Stimulated activated CD4-positive, alpha-beta T cell treated with anti-CD3 and anti-CD28 coated beads, Interleukin-12 subunit alpha, Interleukin-12 subunit beta, amount 100 ng/mL, for 4 hours (primary cell): ENCODE measurements at regions not wholly inside any gene's neighbourhood (a gene's known extent, or its start where the extent isn't known, plus 50 kb on each side); places are given as distances from the start of the nearest gene placed in this dataset.

Source experiments
- DNase-seq: peaks from one replicate; pipeline ENCODE4 v3.0.0-alpha.2; 2020

DNA sequence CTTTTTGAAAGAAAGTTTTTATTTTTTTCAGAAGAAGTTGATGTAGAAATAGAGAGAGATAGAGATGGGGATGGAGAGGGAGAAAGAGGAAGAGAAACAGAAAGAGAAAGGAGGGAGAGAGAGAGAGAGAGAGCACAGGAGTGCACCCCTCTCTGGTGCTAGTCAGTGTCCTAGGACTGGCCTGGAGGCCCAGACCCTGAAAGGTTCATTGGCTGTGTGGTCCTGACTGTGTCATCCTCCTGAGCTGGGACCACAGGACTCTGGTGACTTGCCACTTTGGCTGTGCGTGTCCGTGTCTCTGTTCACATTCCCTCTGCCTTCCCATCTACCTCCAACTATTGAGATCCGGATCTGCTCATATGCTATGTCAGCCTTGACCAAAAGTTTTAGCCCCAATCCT, 62.1 kb upstream of the SHH start:
- no peak for DNase-seq

DNA sequence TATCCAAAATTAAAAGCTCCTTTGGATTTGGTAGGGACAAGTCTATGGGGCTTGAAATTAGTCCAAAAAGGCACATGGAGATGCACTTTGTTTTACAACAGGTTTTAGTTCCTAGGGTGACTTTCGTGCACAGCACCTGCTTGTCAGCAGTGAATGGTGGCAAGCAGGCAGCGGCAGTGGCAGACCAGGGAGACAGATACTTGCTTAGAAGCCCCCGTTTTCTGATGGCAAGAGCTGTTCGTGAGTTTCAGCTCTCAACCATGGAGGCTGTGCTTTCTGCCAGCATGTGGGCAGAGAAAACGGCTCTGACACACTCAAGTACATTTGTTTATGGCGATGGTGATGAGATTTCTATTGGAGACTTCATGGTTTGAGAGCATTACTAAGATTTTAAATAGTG, 61.7 kb upstream of the SHH start:
- DNase-seq: no peak

DNA sequence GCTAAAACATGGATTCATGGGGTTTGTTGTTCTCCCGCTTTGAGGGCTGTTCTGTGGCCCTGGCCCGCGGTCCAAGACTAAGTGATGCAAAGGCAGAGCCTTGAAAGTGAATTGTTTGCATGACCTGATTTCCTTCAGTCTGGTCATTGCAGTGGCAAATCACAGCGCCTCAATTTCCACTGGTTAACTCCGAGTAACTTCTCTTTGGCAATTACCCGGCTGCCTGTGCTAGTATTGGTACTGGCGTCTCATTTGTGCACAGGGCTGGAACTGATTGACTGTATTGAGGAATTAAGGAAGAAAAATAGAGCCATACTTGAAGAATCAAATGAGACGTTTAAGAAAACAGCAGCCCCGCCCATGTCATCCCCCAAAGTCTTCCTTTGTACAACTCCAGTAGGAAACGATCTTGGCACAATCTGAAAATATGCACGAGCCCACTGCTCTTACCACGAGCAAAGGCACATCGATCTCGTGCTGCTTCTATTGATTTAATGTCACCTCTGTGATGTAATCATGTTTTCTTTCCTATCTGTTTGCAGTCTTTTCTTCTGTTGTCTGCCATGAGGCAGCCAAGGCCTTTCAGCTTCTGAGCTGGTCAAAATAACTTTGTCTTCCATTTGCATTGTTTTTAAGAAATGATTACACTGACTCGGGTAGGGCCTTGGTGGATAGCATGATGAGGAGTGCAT, 60.6 kb upstream of the SHH start:
- no peak for DNase-seq

DNA sequence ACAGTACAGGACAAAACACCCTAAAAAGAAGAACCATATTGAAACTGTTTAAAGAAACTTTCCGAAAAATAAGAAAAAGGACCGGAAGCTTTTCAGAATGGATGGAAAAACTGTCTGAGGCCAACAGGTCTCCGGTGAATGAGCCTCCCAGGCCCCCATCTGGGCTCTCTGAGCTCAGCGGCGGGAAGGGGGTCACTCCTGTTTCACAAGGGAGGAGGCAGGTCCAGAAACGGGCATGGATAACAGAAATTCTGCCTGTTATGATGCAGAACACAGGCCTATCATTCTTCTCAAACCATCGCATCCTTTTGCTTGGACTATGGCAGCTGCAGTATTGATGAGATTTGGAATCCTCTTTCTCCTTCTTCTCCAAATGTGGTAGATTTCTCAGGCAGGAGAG, 58.9 kb upstream of the SHH start:
- DNase-seq: no peak

DNA sequence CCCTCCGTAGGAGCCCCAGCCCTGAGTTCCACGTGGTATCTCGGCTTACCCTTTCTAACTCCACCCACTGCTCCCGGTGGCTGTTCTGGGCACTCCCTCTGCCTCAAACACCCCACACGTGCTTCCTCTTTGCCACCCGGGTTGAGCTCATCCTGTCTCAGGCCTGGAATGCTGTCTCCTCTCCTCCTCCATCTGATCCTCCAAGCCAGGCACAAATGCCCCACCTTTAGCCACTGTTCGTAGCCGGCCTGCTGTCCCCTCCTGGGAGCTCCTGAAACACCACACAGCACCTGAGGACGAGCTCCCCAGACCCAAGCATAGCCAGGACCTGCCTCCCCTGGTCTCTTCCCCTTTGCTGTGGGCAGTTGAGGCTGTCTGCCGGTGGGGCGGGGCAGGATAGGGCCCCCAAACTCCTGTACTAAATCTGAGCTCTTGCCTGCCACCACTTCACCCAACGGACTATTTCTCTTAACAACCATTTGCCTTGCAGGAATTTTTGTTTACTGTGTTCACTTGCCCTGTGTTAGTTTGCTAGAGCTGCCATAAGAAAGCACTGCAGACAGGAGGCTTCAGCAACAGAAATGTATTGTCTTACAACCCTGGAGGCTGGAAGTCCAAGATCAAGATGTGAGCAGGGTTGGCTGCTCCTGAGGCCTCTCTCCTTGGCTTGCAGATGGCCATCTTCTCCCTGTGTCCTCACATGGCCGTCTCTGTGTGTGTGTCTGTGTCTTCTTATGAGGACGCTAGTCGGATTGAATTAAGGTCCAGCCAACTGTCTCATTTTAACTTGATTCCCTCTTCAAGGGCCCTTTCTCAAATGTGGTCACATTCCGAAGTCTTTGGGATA, 58.3 kb upstream of the SHH start:
- no peak for DNase-seq

DNA sequence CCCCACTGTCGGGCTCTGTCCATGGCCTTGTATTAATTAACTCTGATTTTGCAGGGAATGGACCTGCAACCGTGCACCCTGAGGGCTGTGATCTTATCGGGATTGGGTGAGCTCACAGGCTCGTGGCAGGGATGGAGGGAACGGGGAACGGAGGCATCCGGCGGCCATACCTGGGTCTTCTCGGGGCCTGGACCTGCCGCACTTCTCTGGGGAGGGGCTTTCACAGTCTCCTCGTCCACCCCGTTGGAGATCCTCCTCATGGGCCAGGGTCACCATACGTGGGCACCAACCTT, 57.5 kb upstream of the SHH start:
- DNase-seq: no peak

DNA sequence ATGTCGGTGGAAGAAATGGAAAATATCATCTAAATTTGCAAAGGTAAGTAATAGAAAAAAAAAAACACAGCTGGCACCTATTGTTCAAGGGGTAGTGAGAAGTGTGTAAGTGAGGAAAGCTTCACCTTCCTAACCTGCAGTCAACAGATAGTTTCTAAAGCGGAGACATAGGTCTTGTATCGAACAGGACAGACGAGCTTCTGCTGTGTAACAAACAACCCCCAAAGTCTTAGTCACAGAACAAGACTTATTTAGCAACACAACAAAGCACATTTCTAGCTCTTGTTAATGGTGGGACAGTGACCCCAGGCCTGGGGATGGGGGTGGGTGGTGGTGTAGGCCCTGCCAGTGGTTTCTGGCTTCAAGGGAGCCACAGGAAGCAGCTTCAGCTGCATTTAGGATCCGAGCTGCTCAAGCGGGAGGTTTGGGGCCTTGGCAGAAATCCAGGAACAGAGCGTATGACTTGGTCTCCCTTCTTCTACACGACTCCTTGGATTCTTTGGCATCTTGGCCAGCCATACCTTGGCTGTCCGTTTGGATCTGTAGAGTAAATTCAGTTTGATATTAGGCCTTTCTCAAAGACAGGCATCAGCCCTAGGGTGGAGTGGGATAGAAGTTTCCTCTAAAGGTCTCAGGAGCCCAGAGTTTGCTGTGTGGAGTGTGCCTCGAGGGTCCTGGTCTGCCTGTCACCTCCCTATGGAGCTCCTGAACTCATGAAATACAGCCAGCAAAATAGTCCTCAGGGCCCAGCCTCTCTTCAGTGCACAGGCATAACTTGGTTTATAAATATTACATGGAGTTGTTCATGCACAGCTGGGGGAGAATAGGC, 56.9 kb upstream of the SHH start:
- DNase-seq: no peak

DNA sequence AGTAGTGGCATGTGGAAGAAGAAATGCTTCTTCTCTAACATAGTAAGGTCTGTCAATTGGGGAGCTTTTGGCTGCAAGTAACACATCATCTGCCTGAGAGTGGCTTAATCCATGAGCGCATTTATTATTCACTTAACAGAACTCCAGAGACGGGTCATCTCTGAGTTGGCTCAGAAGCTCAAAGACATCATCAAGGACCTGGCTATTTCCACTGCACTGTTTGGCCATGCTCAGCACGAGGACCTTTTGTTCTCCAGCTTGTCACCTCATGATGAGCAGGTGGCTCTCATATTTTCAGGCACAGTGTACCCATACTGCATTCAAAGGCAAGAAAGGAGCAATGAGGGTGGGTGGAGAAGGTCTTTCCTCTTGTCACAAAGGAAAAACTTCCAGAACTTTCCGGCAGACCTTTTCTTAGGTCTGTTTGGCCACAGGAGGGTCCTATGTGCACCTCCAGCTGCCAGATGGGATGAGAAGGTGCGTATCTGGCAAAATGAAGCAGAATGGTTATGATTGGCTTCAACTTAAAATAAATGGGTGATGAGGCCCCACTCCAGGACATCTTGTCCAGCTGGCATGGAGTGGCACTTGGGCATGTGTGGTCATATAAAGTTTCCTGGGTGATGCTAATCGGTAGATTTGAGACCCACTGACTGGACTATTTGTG, 55.6 kb upstream of the SHH start:
- no peak for DNase-seq

DNA sequence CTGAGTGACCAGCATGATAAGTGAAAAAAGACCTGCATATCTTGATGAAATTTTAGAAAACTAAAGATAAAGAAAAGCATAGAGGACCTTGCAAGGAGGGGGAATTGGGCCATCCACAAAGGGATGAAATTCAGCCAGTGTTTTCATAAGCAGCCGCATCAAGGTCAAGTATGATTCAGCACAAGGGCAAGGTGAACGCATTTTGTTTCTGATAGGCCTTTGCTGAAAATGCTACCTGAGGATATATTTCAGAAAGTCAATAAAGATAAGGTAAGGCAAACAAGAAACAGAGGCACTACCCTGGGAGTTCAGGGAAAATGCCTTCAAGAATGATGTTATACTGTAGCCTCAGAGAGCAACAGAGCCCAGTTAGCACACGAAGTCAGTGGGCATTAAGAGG, 55.0 kb upstream of the SHH start:
- DNase-seq: no peak

DNA sequence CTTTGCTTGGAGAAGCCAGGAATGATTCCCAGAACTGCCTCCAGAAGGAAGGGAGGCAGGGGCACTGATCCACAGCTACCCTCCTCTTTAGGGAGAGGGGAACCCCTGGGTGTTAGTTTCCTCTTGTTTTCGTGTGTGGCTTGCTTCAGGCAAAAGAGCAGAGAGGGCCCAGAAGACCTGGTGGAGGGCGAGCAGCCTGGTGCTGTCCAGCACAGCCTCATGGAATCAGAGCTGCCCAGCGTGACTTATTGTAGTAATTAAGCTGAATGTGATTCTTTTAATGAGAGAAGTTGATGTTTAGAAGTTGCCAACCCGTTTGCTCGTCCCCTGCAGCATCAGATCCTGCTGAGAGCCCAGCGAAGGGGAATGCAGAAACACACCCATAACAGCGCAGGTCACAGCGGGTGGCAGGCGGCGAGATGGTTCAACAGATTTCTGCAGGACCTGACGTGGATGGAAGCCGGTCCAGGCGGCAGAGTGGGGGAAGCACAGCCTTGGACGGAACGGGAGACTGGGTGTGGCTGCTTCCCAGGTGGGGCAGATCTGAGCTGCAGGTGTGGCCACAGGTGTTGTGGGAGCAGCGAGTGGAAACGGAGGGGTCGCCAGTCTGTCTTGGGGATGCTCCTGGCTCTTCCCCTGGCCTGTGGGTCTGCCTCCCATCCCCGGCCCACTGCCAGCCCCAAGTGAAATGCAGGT, 53.7 kb upstream of the SHH start:
- DNase-seq: no peak

DNA sequence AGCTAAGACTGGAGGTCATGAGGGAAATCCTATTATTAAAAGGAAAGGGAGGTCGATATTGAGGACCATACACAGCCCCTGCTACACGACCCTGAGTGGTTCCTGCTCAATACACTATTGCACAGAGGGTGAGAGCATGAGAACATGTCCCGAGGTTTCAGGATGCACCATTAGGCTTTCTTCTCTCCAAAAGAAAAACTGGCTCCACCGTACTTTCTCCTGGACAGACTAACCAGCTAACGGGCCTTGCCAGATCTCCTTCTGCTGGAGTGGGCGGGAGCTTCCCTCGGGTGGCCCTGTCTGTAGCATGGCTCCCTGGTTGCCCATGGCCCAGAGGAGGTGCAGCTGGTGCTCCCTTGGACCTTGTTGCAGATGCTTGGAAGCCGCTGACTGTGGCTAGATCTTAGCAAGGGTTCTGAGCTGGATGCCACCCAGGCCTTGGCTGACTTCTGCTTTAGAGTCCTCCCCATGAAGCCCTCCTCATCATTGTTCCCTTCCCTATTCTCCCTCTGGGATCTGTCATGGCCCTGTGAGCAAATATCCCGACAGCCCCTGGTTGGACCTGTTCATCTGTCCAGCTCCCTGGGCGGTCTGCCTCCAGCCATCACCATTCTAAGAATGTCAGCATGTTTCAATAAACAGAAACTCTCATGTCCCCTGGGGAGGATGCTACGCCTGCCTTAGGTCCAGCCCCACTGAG, 52.9 kb upstream of the SHH start:
- DNase-seq: no peak

DNA sequence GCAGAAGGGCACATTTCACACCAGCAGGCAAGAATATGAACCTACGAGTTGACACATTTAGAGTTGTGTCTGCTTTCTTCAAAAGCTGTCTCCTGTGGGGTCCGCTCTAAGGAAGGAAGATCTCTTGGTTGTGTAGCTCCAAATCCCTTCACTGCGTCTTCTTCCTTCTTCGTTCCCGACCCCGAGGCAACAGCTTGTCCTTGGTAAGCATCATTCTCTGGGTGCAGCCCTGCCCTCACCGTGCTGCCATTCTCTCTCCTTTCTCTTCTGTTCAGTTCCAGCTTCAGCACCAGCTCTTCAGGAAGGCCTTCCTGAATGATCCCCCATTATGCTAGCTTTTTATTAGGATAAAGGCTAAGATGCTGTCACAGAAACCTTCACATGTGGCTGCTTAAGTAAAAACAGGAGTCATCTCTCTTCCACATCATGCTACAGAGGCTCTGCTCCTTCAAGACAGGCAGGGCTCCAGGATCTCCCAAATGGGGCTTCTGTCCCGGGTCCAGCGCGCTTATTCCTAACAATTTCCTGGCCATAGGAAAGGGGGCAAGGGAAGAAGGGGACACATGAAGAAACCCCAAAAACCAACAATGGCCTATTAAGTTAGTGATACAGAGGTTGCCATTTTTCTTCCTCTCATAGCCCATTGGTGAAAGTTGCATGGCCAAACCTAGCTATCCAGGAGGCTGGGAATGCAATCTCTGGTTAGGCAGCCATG, 52.2 kb upstream of the SHH start:
- no peak for DNase-seq

DNA sequence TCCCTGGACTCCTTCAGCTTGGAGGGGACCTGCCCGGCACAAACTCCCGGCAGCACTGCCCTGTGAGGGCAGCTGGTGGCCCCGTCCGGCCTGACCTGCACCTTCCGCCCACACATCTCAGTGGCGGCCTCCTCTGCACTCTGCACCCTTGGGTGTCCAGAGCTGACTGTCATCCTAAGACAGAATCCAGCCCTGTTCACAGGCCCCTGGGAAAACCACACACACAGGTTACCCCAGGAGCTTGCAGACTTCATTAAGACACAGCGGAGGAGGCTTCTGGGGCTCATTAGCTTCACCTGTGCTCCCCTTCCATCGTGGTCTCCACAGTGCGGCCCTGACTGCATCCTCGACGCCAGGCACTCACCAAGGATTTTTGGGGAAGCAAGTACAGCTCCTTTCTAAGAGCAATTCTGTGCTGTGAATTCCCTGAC, 51.5 kb upstream of the SHH start:
- no peak for DNase-seq

DNA sequence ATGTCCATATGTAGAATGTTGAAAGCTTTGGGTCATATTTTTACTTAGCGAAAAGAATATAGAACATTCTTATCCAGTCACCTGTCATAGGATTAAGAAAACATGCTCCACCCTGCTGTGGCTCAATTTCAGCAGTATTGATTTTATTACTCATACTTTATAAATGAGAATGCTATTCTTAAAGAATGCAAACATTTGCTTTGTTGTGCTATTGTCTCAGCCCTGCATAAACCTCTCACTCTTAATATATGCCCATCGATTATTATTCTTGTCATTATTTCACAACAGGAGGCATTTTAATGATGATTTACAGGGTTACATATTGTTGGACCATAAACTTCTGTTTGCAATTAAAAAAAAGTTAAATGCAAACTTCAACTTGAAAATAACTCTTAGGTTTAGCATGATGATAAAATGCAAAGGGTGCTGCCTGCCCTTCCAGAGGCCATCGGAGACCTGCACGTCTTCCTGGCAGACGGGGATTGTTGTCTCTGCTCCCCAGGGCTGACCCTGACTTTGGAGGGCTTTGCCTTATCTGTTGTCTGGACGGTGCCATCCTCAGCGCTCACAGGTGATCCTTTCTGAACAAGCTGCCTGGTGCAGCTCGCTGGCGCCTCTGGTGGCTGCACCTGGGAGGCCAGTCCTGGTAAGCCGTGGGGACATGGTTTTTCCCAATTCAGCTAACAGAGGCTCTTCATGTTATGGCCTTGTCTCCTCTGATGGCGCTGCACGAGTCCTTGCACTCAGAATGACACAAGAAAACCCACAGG, 50.0 kb upstream of the SHH start:
- DNase-seq: no peak
